Endothelial cell of umbilical vein (primary cell): ENCODE measurements at regions not wholly inside any gene's neighbourhood (a gene's known extent, or its start where the extent isn't known, plus 50 kb on each side); places are given as distances from the start of the nearest gene placed in this dataset.

Experiments used
- BruUV-seq: library from RNA; stranded (reverse); fragments of 400-500 nt; replicated peaks from 2 replicates; lab custom pipeline; 2021; lab: Mats Ljungman, UMichigan
- CTCF ChIA-PET: fragments of 300-600, 350-600 bp; sonication (Branson Sonifier 250); formaldehyde crosslinking; loops from one replicate; lab custom pipeline; 2021; ENCODE audit warnings: antibody characterized with exemption, inconsistent platforms; lab: Charles Lee
- POLR2A ChIA-PET: fragments of 300-600, 350-600 bp; sonication (Branson Sonifier 250); formaldehyde crosslinking; loops from one replicate; lab custom pipeline; 2021; ENCODE audit warnings: antibody characterized with exemption, inconsistent platforms; lab: Charles Lee
- DNase-seq: peaks from one replicate; pipeline ENCODE4 v3.0.0-alpha.2; 2011; ENCODE audit warnings: low read depth, low spot score
- FAIRE-seq: peaks from 2 replicates; lab custom pipeline; 2011; peaks lifted over from hg19 to GRCh38; lab: Jason Lieb, UNC
- H2AFZ ChIP-seq: 2 replicates; pipeline ENCODE4 v1.6.0; 2012; ENCODE audit warnings: low read depth, low read length, control low read depth, inconsistent platforms
- H3K27ac ChIP-seq: 2 replicates; pipeline ENCODE4 v1.5.1; 2011; ENCODE audit warnings: low read depth, mild to moderate bottlenecking, control low read depth, low read length, moderate library complexity; ENCODE audit not compliant: insufficient read depth
- H3K27me3 ChIP-seq, 2 experiments: 2 replicates each; pipeline versions ENCODE4 v1.6.0 to v1.6.1; 2011; ENCODE audit warnings: low read length in 2 of 2, mixed read lengths in 1 of 2; ENCODE audit not compliant: control insufficient read depth in 2 of 2, insufficient read depth in 2 of 2
- H3K36me3 ChIP-seq, 2 experiments: 2 replicates in 1 of 2; 3 replicates in 1 of 2; pipeline ENCODE4 v1.5.1; 2011; ENCODE audit warnings: low read length in 2 of 2, mild to moderate bottlenecking in 1 of 2, moderate library complexity in 1 of 2; ENCODE audit not compliant: control insufficient read depth in 2 of 2, insufficient read depth in 2 of 2; ENCODE audit errors: extremely low read depth in 1 of 2
- H3K4me1 ChIP-seq: 3 replicates; pipeline ENCODE4 v1.5.1; 2011; ENCODE audit warnings: mild to moderate bottlenecking, low read length; ENCODE audit not compliant: control insufficient read depth, insufficient read depth; ENCODE audit errors: extremely low read depth
- H3K4me2 ChIP-seq: 2 replicates; pipeline ENCODE4 v1.6.1; 2011; ENCODE audit warnings: low read length, control low read depth, mixed read lengths; ENCODE audit not compliant: insufficient read depth
- H3K4me3 ChIP-seq, 3 experiments: fragments of 200-600 bp in 1 of 3; sonication (generic), shearing (Covaris generic) in 1 of 3; replicated peaks in 1 of 3; 2 replicates each; pipeline ENCODE4 v1.5.1; 2011 to 2016; ENCODE audit warnings: control low read depth in 3 of 3, low read length in 3 of 3, mild to moderate bottlenecking in 2 of 3, inconsistent platforms in 1 of 3, low read depth in 1 of 3, moderate library complexity in 1 of 3; ENCODE audit not compliant: insufficient read depth in 1 of 3
- H3K79me2 ChIP-seq: 2 replicates; pipeline ENCODE4 v1.6.0; 2012; ENCODE audit warnings: low read length, inconsistent platforms; ENCODE audit not compliant: control insufficient read depth, insufficient read depth
- H3K9ac ChIP-seq: replicated peaks from 2 replicates; pipeline ENCODE3; 2011; ENCODE audit warnings: low read length, control low read depth; ENCODE audit not compliant: insufficient read depth; ENCODE audit errors: extremely low read depth
- H3K9me1 ChIP-seq: replicated peaks from 3 replicates; pipeline ENCODE4 v1.6.0; 2011; ENCODE audit warnings: mild to moderate bottlenecking, low read length; ENCODE audit not compliant: control insufficient read depth, insufficient read depth; ENCODE audit errors: extremely low read depth
- H3K9me3 ChIP-seq: replicated peaks from 2 replicates; pipeline ENCODE4 v1.5.1; 2012; ENCODE audit warnings: low read length, inconsistent platforms; ENCODE audit not compliant: control insufficient read depth, insufficient read depth
- H4K20me1 ChIP-seq: replicated peaks from 2 replicates; pipeline ENCODE3; 2011; ENCODE audit warnings: mild to moderate bottlenecking, low read length; ENCODE audit not compliant: control insufficient read depth, insufficient read depth; ENCODE audit errors: extremely low read depth
- CTCF ChIP-seq, 2 donors: IDR thresholded peaks; 1 replicate in 1 of 2; 2 replicates in 1 of 2; pipeline ENCODE4 v1.5.1; 2011; ENCODE audit warnings: low read length in 2 of 2, mild to moderate bottlenecking in 2 of 2, moderate library complexity in 2 of 2, control low read depth in 1 of 2, inconsistent platforms in 1 of 2, low read depth in 1 of 2; ENCODE audit not compliant: insufficient read depth in 1 of 2; ENCODE audit errors: extremely low read depth in 1 of 2
- EZH2 ChIP-seq: IDR thresholded peaks from 2 replicates; pipeline ENCODE4 v1.6.1; 2012; ENCODE audit warnings: borderline replicate concordance, low read depth, mild to moderate bottlenecking, moderate library complexity, low read length, inconsistent platforms; ENCODE audit not compliant: severe bottlenecking
- FOS ChIP-seq: IDR thresholded peaks from 2 replicates; pipeline ENCODE4 v1.6.1; 2011; ENCODE audit warnings: mild to moderate bottlenecking, low read length, moderate library complexity, borderline replicate concordance; ENCODE audit not compliant: insufficient read depth
- GATA2 ChIP-seq: IDR thresholded peaks from 2 replicates; pipeline ENCODE4 v1.7.0; 2011; ENCODE audit warnings: low read depth, mild to moderate bottlenecking, moderate library complexity, mixed read lengths, low read length; ENCODE audit not compliant: insufficient read length, insufficient read depth
- JUN ChIP-seq: IDR thresholded peaks from 2 replicates; pipeline ENCODE4 v1.6.1; 2011; ENCODE audit warnings: borderline replicate concordance, low read depth; ENCODE audit not compliant: insufficient read length, insufficient read depth
- MAX ChIP-seq: IDR thresholded peaks from 2 replicates; pipeline ENCODE4 v1.6.1; 2011; ENCODE audit not compliant: insufficient read depth, insufficient read length
- MYC ChIP-seq: IDR thresholded peaks from one replicate; pipeline ENCODE4 v1.6.1; 2011; ENCODE audit warnings: mild to moderate bottlenecking, low read depth, low read length
- POLR2A ChIP-seq: IDR thresholded peaks from 2 replicates; pipeline ENCODE4 v1.6.1; 2012; ENCODE audit warnings: low read depth, mild to moderate bottlenecking, control low read depth, low read length
- POLR2AphosphoS5 ChIP-seq: IDR thresholded peaks from 2 replicates; pipeline ENCODE4 v1.6.1; 2012; ENCODE audit warnings: low read depth, mild to moderate bottlenecking, control low read depth, low read length, moderate library complexity; ENCODE audit not compliant: insufficient read depth
- dilution Hi-C: fragments of 300-500 bp; cut with MboI; formaldehyde crosslinking; loops from one replicate; pipeline ENCODE4 v1.15.0; 2019; ENCODE audit warnings: low sequenced_read_pairs; ENCODE audit not compliant: extremely low pct_ligation_motif_present
- intact Hi-C: fragments of 100-400 bp; cut with micrococcal nuclease; formaldehyde crosslinking; loops from one replicate; pipeline ENCODE4 v1.10.0; 2022

- H3K9me3 ChIP-seq: no peaks in the 10 kb centered on the region
- no peak overlapping the region for H3K27ac ChIP-seq
- no peak for DNase-seq
- no peaks in the 10 kb centered on the region for H3K79me2 ChIP-seq
- H3K9ac ChIP-seq: no peak overlapping the region
- POLR2A ChIA-PET: no interaction called here
- no peak for TF ChIP-seq CTCF (IDR thresholded peaks at IDR 0.05; ENCODE audit: extremely low read depth in 1 of 2, insufficient read depth in 1 of 2, low read depth in 1 of 2, low read length in 2 of 2)
- TF ChIP-seq FOS: no peak
- TF ChIP-seq JUN: no peak
- TF ChIP-seq POLR2A: no peak
- TF ChIP-seq MAX: no peak
- TF ChIP-seq GATA2: no peak
- TF ChIP-seq EZH2: no peak
- TF ChIP-seq MYC: no peak
- TF ChIP-seq POLR2AphosphoS5: no peak
- no peak overlapping the region for H2AFZ ChIP-seq
- no TSS peak for BruUV-seq
- no peak overlapping the region for H3K4me3 ChIP-seq
- no peak for FAIRE-seq
- no peak overlapping the region for H3K4me2 ChIP-seq
- CTCF ChIA-PET: interaction anchor here (1.0 kb wide), 1 partner anchor 829 kb away, joined by 3 read pairs; no protein-coding TSS in a partner anchor
- intact Hi-C loops (no loop called here), dilution Hi-C loops (no loop called here)
- H3K4me1 ChIP-seq: no peaks in the 10 kb centered on the region
- H3K9me1 ChIP-seq: no peaks in the 10 kb centered on the region
- H4K20me1 ChIP-seq: no peaks in the 10 kb centered on the region
- H3K27me3 ChIP-seq: no peaks in the 10 kb centered on the region
- no peaks in the 10 kb centered on the region for H3K36me3 ChIP-seq
Observed at GRCh38 chr4:30847167-30847566, 127.0 kb downstream of the PCDH7 start.
